ENCODE measurements at regions not wholly inside any gene's neighbourhood (a gene's known extent, or its start where the extent isn't known, plus 50 kb on each side); places are given as distances from the start of the nearest gene placed in this dataset.

- Mint-ChIP-seq H3K4me1 (no peaks in the 10 kb centered on the region), H3K4me3 (no peak overlapping the region), H3K27me3 (no peaks in the 10 kb centered on the region), H3K36me3 (no peaks in the 10 kb centered on the region), H3K27ac (no peak overlapping the region), H3K9me3 (peaks cover 0 to 19% (median 4%) of the 10 kb centered on the region in 7 donors)
- H3K4me3 ChIP-seq (ENCODE audit: low read depth, low read length): no peak overlapping the region
- no peaks in the 10 kb centered on the region for H3K4me1 ChIP-seq (ENCODE audit: control insufficient read depth, insufficient read depth, low read length, poor library complexity, severe bottlenecking)
- H3K27me3 ChIP-seq (ENCODE audit: control insufficient read depth, insufficient read depth, low read length): no peaks in the 10 kb centered on the region
- H3K27ac ChIP-seq (ENCODE audit: insufficient read depth, low read length, poor library complexity, severe bottlenecking): no peak overlapping the region
- no peaks in the 10 kb centered on the region for H3K36me3 ChIP-seq (ENCODE audit: control insufficient read depth, insufficient read depth, low read length)
- ATAC-seq (ENCODE audit: low read depth in 2 of 2) (no peak), DNase-seq (no peak)
- no peaks in the 10 kb centered on the region for H3K9me3 ChIP-seq (ENCODE audit: control insufficient read depth in 2 of 2, low read length in 2 of 2)
Observed at GRCh38 chr5:167254132-167254531, 1037.3 kb upstream of the WWC1 start.

- Mint-ChIP-seq H3K27me3 (no peaks in the 10 kb centered on the region), H3K4me1 (no peaks in the 10 kb centered on the region), H3K9me3 (peaks cover 0 to 17% (median 4%) of the 10 kb centered on the region in 7 donors), H3K27ac (no peak overlapping the region), H3K4me3 (no peak overlapping the region), H3K36me3 (no peaks in the 10 kb centered on the region)
- H3K9me3 ChIP-seq (ENCODE audit: control insufficient read depth in 2 of 2, low read length in 2 of 2): no peaks in the 10 kb centered on the region
- no peak overlapping the region for H3K4me3 ChIP-seq (ENCODE audit: low read depth, low read length)
- no peaks in the 10 kb centered on the region for H3K4me1 ChIP-seq (ENCODE audit: control insufficient read depth, insufficient read depth, low read length, poor library complexity, severe bottlenecking)
- no peak for DNase-seq
- no peak overlapping the region for H3K27ac ChIP-seq (ENCODE audit: insufficient read depth, low read length, poor library complexity, severe bottlenecking)
- ATAC-seq (ENCODE audit: low read depth in 2 of 2): no peak
- no peaks in the 10 kb centered on the region for H3K36me3 ChIP-seq (ENCODE audit: control insufficient read depth, insufficient read depth, low read length)
- H3K27me3 ChIP-seq (ENCODE audit: control insufficient read depth, insufficient read depth, low read length): no peaks in the 10 kb centered on the region
Observed at GRCh38 chr5:167255926-167256325, 1035.5 kb upstream of the WWC1 start.

GRCh38 chr5:167259806-167260205 lies 1031.6 kb upstream of the WWC1 start:
- peaks cover 0 to 28% (median 5%) of the 10 kb centered on the region in 7 donors for H3K9me3 Mint-ChIP-seq
- H3K36me3 ChIP-seq (ENCODE audit: control insufficient read depth, insufficient read depth, low read length): no peaks in the 10 kb centered on the region

GRCh38 chr5:167261309-167262100 lies 1029.9 kb upstream of the WWC1 start:
- Mint-ChIP-seq H3K4me3 (no peak overlapping the region), H3K27ac (no peak overlapping the region), H3K4me1 (no peaks in the 10 kb centered on the region), H3K9me3 (peaks cover 0 to 23% (median 5%) of the 10 kb centered on the region in 7 donors), H3K36me3 (no peaks in the 10 kb centered on the region), H3K27me3 (no peaks in the 10 kb centered on the region)
- no peak overlapping the region for H3K27ac ChIP-seq (ENCODE audit: insufficient read depth, low read length, poor library complexity, severe bottlenecking)
- DNase-seq (no peak), ATAC-seq (ENCODE audit: low read depth in 2 of 2) (no peak)
- H3K9me3 ChIP-seq (ENCODE audit: control insufficient read depth in 2 of 2, low read length in 2 of 2): peaks cover 0 to 3% of the 10 kb centered on the region in 2 experiments
- no peaks in the 10 kb centered on the region for H3K4me1 ChIP-seq (ENCODE audit: control insufficient read depth, insufficient read depth, low read length, poor library complexity, severe bottlenecking)
- H3K36me3 ChIP-seq (ENCODE audit: control insufficient read depth, insufficient read depth, low read length): no peaks in the 10 kb centered on the region
- H3K27me3 ChIP-seq (ENCODE audit: control insufficient read depth, insufficient read depth, low read length): no peaks in the 10 kb centered on the region
- no peak overlapping the region for H3K4me3 ChIP-seq (ENCODE audit: low read depth, low read length)

More at GRCh38 chr5:167259806-167260205, 1031.6 kb upstream of the WWC1 start:
- Mint-ChIP-seq H3K27ac (no peak overlapping the region), H3K4me1 (no peaks in the 10 kb centered on the region), H3K4me3 (no peak overlapping the region), H3K36me3 (no peaks in the 10 kb centered on the region), H3K27me3 (no peaks in the 10 kb centered on the region)
- DNase-seq (no peak), ATAC-seq (ENCODE audit: low read depth in 2 of 2) (no peak)
- Histone ChIP-seq H3K9me3 (ENCODE audit: control insufficient read depth in 2 of 2, low read length in 2 of 2) (peaks cover 0 to 3% of the 10 kb centered on the region in 2 experiments), H3K27ac (ENCODE audit: insufficient read depth, low read length, poor library complexity, severe bottlenecking) (no peak overlapping the region), H3K4me1 (ENCODE audit: control insufficient read depth, insufficient read depth, low read length, poor library complexity, severe bottlenecking) (no peaks in the 10 kb centered on the region), H3K27me3 (ENCODE audit: control insufficient read depth, insufficient read depth, low read length) (no peaks in the 10 kb centered on the region), H3K4me3 (ENCODE audit: low read depth, low read length) (no peak overlapping the region)

GRCh38 chr5:167263185-167263584 lies 1028.3 kb upstream of the WWC1 start:
- peaks cover 0 to 3% of the 10 kb centered on the region in 2 experiments for H3K9me3 ChIP-seq (ENCODE audit: control insufficient read depth in 2 of 2, low read length in 2 of 2)
- H3K36me3 Mint-ChIP-seq: no peaks in the 10 kb centered on the region
- no peaks in the 10 kb centered on the region for H3K27me3 ChIP-seq (ENCODE audit: control insufficient read depth, insufficient read depth, low read length)
- H3K4me1 Mint-ChIP-seq: no peaks in the 10 kb centered on the region
- H3K27me3 Mint-ChIP-seq: no peaks in the 10 kb centered on the region
- H3K4me1 ChIP-seq (ENCODE audit: control insufficient read depth, insufficient read depth, low read length, poor library complexity, severe bottlenecking): no peaks in the 10 kb centered on the region
- no peak overlapping the region for H3K27ac Mint-ChIP-seq
- H3K36me3 ChIP-seq (ENCODE audit: control insufficient read depth, insufficient read depth, low read length): no peaks in the 10 kb centered on the region
- no peak overlapping the region for H3K27ac ChIP-seq (ENCODE audit: insufficient read depth, low read length, poor library complexity, severe bottlenecking)
- H3K9me3 Mint-ChIP-seq: peaks cover 0 to 23% (median 8%) of the 10 kb centered on the region in 7 donors
- ATAC-seq (ENCODE audit: low read depth in 2 of 2): no peak
- no peak for DNase-seq
- no peak overlapping the region for H3K4me3 Mint-ChIP-seq
- no peak overlapping the region for H3K4me3 ChIP-seq (ENCODE audit: low read depth, low read length)

GRCh38 chr5:167264348-167264747 lies 1027.1 kb upstream of the WWC1 start:
- no peaks in the 10 kb centered on the region for H3K4me1 Mint-ChIP-seq
- no peaks in the 10 kb centered on the region for H3K36me3 ChIP-seq (ENCODE audit: control insufficient read depth, insufficient read depth, low read length)
- ATAC-seq (ENCODE audit: low read depth in 2 of 2) (no peak), DNase-seq (no peak)
- no peak overlapping the region for H3K27ac ChIP-seq (ENCODE audit: insufficient read depth, low read length, poor library complexity, severe bottlenecking)
- H3K27ac Mint-ChIP-seq: no peak overlapping the region
- no peaks in the 10 kb centered on the region for H3K27me3 ChIP-seq (ENCODE audit: control insufficient read depth, insufficient read depth, low read length)
- H3K9me3 Mint-ChIP-seq: peaks cover 0 to 19% (median 7%) of the 10 kb centered on the region in 7 donors
- H3K9me3 ChIP-seq (ENCODE audit: control insufficient read depth in 2 of 2, low read length in 2 of 2): peaks cover 0 to 3% of the 10 kb centered on the region in 2 experiments
- H3K4me1 ChIP-seq (ENCODE audit: control insufficient read depth, insufficient read depth, low read length, poor library complexity, severe bottlenecking): no peaks in the 10 kb centered on the region
- H3K4me3 Mint-ChIP-seq: no peak overlapping the region
- H3K4me3 ChIP-seq (ENCODE audit: low read depth, low read length): no peak overlapping the region
- no peaks in the 10 kb centered on the region for H3K27me3 Mint-ChIP-seq
- H3K36me3 Mint-ChIP-seq: no peaks in the 10 kb centered on the region

GRCh38 chr5:167268337-167268736 lies 1023.1 kb upstream of the WWC1 start:
- H3K27ac Mint-ChIP-seq: no peak overlapping the region
- Histone ChIP-seq H3K27me3 (ENCODE audit: control insufficient read depth, insufficient read depth, low read length) (no peaks in the 10 kb centered on the region), H3K4me3 (ENCODE audit: low read depth, low read length) (no peak overlapping the region), H3K27ac (ENCODE audit: insufficient read depth, low read length, poor library complexity, severe bottlenecking) (no peak overlapping the region), H3K9me3 (ENCODE audit: control insufficient read depth in 2 of 2, low read length in 2 of 2) (no peaks in the 10 kb centered on the region), H3K4me1 (ENCODE audit: control insufficient read depth, insufficient read depth, low read length, poor library complexity, severe bottlenecking) (no peaks in the 10 kb centered on the region), H3K36me3 (ENCODE audit: control insufficient read depth, insufficient read depth, low read length) (no peaks in the 10 kb centered on the region)
- H3K27me3 Mint-ChIP-seq: no peaks in the 10 kb centered on the region
- peaks cover 0 to 27% (median 10%) of the 10 kb centered on the region in 7 donors for H3K9me3 Mint-ChIP-seq
- H3K4me3 Mint-ChIP-seq: no peak overlapping the region
- no peaks in the 10 kb centered on the region for H3K4me1 Mint-ChIP-seq
- ATAC-seq (ENCODE audit: low read depth in 2 of 2) (no peak), DNase-seq (no peak)
- no peaks in the 10 kb centered on the region for H3K36me3 Mint-ChIP-seq

GRCh38 chr5:167269146-167269545 lies 1022.3 kb upstream of the WWC1 start:
- Histone ChIP-seq H3K36me3 (ENCODE audit: control insufficient read depth, insufficient read depth, low read length) (no peaks in the 10 kb centered on the region), H3K27ac (ENCODE audit: insufficient read depth, low read length, poor library complexity, severe bottlenecking) (no peak overlapping the region), H3K4me1 (ENCODE audit: control insufficient read depth, insufficient read depth, low read length, poor library complexity, severe bottlenecking) (no peaks in the 10 kb centered on the region), H3K4me3 (ENCODE audit: low read depth, low read length) (no peak overlapping the region), H3K27me3 (ENCODE audit: control insufficient read depth, insufficient read depth, low read length) (no peaks in the 10 kb centered on the region), H3K9me3 (ENCODE audit: control insufficient read depth in 2 of 2, low read length in 2 of 2) (no peaks in the 10 kb centered on the region)
- DNase-seq (no peak), ATAC-seq (ENCODE audit: low read depth in 2 of 2) (no peak)
- no peaks in the 10 kb centered on the region for H3K27me3 Mint-ChIP-seq
- no peak overlapping the region for H3K4me3 Mint-ChIP-seq
- H3K36me3 Mint-ChIP-seq: no peaks in the 10 kb centered on the region
- H3K9me3 Mint-ChIP-seq: peaks cover 0 to 26% (median 8%) of the 10 kb centered on the region in 7 donors
- no peak overlapping the region for H3K27ac Mint-ChIP-seq
- H3K4me1 Mint-ChIP-seq: no peaks in the 10 kb centered on the region
